SK-N-MC (cell line): ENCODE measurements at regions not wholly inside any gene's neighbourhood (a gene's known extent, or its start where the extent isn't known, plus 50 kb on each side); places are given as distances from the start of the nearest gene placed in this dataset.
"Not testable (repeated sequence)": the region's sequence is repeated elsewhere in the genome, so short reads cannot be mapped to it uniquely, and the experiment has no call there.

ENCODE experiments used
- DNase-seq: peaks from one replicate; pipeline ENCODE4 v3.0.0-alpha.2; 2011; ENCODE audit warnings: low read depth, low spot score
- H3K27ac ChIP-seq: fragments of 200-600 bp; sonication (generic); 2 replicates; pipeline ENCODE4 v1.5.1; 2016; ENCODE audit warnings: mixed run types
- H3K36me3 ChIP-seq: fragments of 200-600 bp; sonication (generic); 2 replicates; pipeline ENCODE4 v1.6.1; 2017; ENCODE audit warnings: antibody characterized with exemption, low read length, mixed read lengths; ENCODE audit not compliant: insufficient read depth
- H3K4me3 ChIP-seq: fragments of 200-600 bp; sonication (generic); 2 replicates; pipeline ENCODE4 v1.5.1; 2016
- H3K9ac ChIP-seq: fragments of 200-600 bp; sonication (generic); 2 replicates; pipeline ENCODE4 v1.8.0; 2017; ENCODE audit warnings: mixed run types, mixed read lengths; ENCODE audit not compliant: insufficient read length
- H3K9me3 ChIP-seq: fragments of 200-600 bp; sonication (generic); 2 replicates; pipeline ENCODE4 v1.6.1; 2017; ENCODE audit warnings: low read depth, mild to moderate bottlenecking, antibody characterized with exemption, low read length, moderate library complexity, mixed read lengths
- EZH2 ChIP-seq: fragments of 200-600 bp; sonication (generic); IDR thresholded peaks from one replicate; pipeline ENCODE4 v1.6.1; 2017; ENCODE audit warnings: antibody characterized with exemption
- FOXP2 ChIP-seq: optimal IDR thresholded peaks from 2 replicates; pipeline ENCODE3; 2011; ENCODE audit warnings: mild to moderate bottlenecking, moderate library complexity; ENCODE audit not compliant: insufficient read depth; ENCODE audit errors: extremely low read length, control extremely low read depth
- POLR2AphosphoS5 ChIP-seq: IDR thresholded peaks from 2 replicates; pipeline ENCODE4 v1.6.1; 2012; ENCODE audit warnings: mild to moderate bottlenecking, low read depth, low read length, borderline replicate concordance

DNA sequence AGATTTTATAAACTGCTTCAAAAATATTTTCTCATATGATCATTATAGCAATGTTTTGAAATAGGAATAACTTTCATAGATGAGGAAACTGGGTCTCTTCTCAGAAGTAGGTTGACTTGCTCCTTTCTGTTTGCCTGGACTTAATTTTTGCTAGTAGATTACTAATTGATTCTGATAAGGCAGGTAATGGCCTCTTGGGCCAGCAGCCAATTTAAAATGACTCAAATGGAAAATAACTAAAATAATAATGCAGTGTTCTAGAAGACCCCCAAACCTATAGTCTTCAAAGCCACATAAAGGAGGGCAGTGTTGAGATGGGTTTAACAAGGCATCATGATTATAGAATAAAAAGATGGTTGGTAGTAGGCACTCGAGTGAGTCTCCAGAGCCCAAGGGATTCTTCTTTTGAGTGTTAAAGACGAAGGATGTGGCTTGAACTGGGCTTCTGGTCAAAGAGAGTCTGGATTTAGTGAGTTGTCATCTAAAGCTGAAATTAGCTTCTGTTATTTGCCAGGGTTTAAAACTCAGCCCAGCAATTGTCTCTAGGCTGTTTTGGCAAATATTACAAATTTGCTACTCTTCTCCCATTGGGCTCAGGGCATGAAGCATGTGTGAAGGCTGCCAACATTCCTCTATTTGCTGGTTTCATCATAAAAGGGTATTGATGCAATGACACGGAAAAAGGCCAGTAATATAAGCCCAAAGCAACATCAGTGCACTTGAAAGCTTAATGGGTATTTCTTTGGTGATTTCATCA, 297.1 kb upstream of the MEIS2 start:
- Histone ChIP-seq H3K36me3 (no peaks in the 10 kb centered on the region), H3K27ac (no peak overlapping the region), H3K9me3 (no peaks in the 10 kb centered on the region), H3K9ac (no peak overlapping the region), H3K4me3 (no peak overlapping the region)
- TF ChIP-seq EZH2 = no peak
- no peak for TF ChIP-seq FOXP2
- TF ChIP-seq POLR2AphosphoS5 = no peak
- no peak for DNase-seq

DNA sequence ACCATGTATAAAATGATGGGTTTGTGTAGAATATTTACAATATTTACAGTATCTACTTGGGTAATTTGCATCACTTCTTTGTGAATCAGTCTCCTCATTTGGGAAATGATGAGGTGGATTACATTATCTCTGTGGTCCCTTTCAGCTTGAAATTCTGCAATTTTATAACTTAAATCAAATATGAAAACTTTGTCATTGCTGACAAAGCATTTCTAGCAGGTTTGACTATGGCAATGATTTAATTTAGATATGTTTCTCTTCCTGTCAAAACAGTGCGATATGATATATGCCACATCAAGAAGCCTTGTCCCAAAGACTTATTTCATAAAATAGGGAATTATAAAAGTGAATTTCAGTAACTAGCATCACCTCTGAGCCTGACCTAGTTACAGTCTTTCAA, 315.8 kb upstream of the MEIS2 start:
- Histone ChIP-seq H3K9ac (no peak overlapping the region), H3K27ac (no peak overlapping the region), H3K9me3 (no peaks in the 10 kb centered on the region), H3K4me3 (no peak overlapping the region), H3K36me3 (no peaks in the 10 kb centered on the region)
- TF ChIP-seq EZH2 = no peak
- no peak for TF ChIP-seq POLR2AphosphoS5
- no peak for TF ChIP-seq FOXP2
- no peak for DNase-seq

DNA sequence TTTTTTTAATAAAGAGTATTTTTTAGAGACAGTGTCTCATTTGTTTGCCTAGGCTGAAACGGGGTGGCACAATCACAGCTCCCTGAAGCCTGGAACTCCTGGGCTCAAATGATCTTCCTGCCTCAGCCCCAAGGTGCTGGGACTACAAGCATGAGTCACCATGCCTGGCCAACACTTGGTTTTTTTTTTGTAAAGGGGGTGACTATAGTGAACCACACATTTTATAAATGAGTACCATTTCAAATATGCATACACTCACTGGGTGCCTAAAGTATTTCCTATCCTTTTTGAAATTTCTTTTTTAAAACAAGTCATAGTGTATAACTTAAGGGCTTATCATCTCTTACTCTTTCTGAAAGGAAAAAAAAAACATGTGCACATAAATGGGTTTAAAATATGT, 325.2 kb upstream of the MEIS2 start:
- Histone ChIP-seq H3K9ac (no peak overlapping the region), H3K4me3 (no peak overlapping the region), H3K36me3 (no peaks in the 10 kb centered on the region), H3K27ac (no peak overlapping the region), H3K9me3 (no peaks in the 10 kb centered on the region)
- no peak for DNase-seq
- TF ChIP-seq EZH2 = no peak
- no peak for TF ChIP-seq FOXP2
- TF ChIP-seq POLR2AphosphoS5 = no peak

DNA sequence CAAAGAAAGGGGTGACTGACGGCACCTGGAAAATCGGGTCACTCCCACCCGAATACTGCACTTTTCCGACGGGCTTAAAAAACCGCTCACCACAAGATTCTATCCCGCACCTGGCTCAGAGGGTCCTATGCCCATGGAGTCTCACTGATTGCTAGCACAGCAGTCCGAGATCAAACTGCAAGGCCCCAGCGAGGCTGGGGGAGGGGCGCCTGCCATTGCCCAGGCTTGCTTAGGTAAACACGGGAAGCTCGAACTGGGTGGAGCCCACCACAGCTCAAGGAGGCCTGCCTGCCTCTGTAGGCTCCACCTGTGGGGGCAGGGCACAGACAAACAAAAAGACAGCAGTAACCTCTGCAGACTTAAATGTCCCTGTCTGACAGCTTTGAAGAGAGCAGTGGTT, 327.0 kb upstream of the MEIS2 start:
- H3K27ac ChIP-seq, H3K36me3 ChIP-seq, H3K9me3 ChIP-seq, H3K4me3 ChIP-seq, DNase-seq, H3K9ac ChIP-seq: not testable (repeated sequence)

DNA sequence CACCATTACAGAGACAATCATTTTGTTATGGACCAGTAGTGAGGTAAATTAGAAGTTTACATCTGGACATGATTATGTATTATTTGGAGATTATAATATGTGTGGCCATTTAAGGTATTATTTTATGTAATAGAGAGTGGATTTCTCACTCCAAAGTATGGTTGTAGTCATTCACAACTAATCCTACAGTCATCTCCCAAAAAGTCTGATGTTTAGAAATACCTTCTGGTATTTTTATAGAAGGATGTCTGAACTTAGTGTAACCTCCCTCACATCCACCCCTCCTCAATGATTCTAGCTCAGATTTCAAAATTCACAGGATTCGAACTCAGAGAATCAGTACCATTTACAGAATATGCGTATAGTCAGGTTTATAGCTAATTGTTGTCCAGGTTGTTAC, 346.6 kb upstream of the MEIS2 start:
- Histone ChIP-seq H3K9me3 (no peaks in the 10 kb centered on the region), H3K36me3 (no peaks in the 10 kb centered on the region), H3K27ac (no peak overlapping the region), H3K4me3 (no peak overlapping the region), H3K9ac (no peak overlapping the region)
- no peak for DNase-seq
- TF ChIP-seq FOXP2 (no peak), POLR2AphosphoS5 (no peak), EZH2 (no peak)

DNA sequence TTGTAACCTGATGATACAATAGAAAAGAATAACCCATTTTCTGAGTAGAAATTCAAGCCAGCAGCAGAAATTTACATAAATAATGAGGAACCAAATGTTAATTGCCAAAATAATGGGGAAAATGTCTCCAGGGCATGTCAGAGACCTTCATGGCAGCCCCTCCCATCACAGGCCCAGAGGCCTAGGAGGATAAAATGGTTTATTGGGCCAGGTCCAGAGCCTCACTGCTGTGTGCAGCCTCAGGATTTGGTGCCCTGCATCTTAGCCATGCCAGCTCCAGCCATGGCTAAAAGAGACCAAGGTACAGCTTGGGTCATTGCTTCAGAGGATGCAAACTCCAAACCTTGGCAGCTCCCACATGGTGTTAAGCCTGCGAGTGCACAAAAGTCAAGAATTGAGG, 352.1 kb upstream of the MEIS2 start:
- Histone ChIP-seq H3K36me3 (no peaks in the 10 kb centered on the region), H3K9me3 (no peaks in the 10 kb centered on the region), H3K9ac (no peak overlapping the region), H3K4me3 (no peak overlapping the region), H3K27ac (no peak overlapping the region)
- TF ChIP-seq EZH2 = no peak
- no peak for TF ChIP-seq POLR2AphosphoS5
- no peak for TF ChIP-seq FOXP2
- no peak for DNase-seq

DNA sequence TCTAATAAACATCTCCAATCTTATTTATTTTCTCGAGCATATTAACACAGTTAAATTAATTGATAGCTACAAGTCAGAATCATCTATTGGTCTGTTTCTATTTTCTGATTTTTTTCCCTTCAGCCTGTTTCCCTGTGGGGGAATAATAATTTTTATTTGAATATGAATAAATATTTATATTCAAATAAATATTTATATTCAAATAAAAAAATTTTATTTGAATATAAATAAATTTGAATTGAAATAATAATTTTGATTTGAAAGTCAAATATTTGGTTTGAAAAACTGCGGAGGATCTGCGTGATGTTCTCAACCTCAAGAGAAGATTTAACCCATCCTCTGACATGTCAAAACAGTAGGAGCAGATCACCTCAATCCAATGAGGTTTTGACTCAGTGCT, 380.1 kb upstream of the MEIS2 start:
- no peak overlapping the region for H3K27ac ChIP-seq
- H3K36me3 ChIP-seq = no peaks in the 10 kb centered on the region
- H3K4me3 ChIP-seq = no peak overlapping the region
- H3K9me3 ChIP-seq = no peaks in the 10 kb centered on the region
- H3K9ac ChIP-seq = no peak overlapping the region
- TF ChIP-seq POLR2AphosphoS5 (no peak), FOXP2 (no peak), EZH2 (no peak)
- DNase-seq = no peak

DNA sequence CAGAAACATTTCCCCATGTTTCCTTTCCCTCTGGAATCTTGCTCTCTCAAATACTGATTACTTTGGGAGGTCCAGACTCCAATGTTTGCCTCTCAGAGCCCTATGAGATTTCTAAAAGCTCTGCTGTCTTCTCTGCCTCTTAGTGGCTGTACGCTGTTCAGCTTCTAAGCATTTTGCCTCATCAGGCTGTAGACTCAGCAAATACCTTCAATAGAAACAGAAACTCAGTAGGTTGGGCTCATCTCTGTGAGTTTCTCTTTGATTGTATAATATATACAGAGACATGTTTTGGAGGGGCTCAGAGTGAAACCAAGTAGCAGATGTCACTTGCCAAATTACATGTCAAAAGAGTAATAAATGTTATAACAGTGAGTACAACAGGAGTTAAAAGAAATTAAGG, 380.8 kb upstream of the MEIS2 start:
- no peak for DNase-seq
- Histone ChIP-seq H3K4me3 (no peak overlapping the region), H3K36me3 (no peaks in the 10 kb centered on the region), H3K9me3 (no peaks in the 10 kb centered on the region), H3K9ac (no peak overlapping the region), H3K27ac (no peak overlapping the region)
- TF ChIP-seq FOXP2 (no peak), POLR2AphosphoS5 (no peak), EZH2 (no peak)

DNA sequence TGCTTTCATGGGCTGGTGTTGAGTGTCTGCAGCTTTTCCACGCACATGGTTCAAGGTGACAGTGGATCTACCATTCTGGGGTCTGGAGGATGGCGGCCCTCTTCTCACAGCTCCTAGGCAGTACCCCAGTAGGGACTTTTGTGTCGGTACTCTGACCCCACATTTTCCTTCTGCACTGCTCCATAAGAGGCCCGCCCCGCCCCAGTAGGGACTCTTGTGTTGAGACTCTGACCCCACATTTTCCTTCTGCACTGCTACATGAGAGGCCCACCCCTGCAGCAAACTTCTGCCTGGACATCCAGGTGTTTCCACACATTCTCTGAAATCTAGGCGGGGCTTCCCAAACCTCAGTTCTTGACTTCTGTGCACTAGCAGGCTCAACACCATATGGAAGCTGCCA, 383.4 kb upstream of the MEIS2 start:
- Histone ChIP-seq H3K9me3 (no peaks in the 10 kb centered on the region), H3K27ac (no peak overlapping the region), H3K36me3 (no peaks in the 10 kb centered on the region), H3K9ac (no peak overlapping the region), H3K4me3 (no peak overlapping the region)
- DNase-seq = no peak
- TF ChIP-seq EZH2 = no peak
- TF ChIP-seq POLR2AphosphoS5 = no peak
- TF ChIP-seq FOXP2 = no peak
